H1 (cell line): ENCODE measurements at regions not wholly inside any gene's neighbourhood (a gene's known extent, or its start where the extent isn't known, plus 50 kb on each side); places are given as distances from the start of the nearest gene placed in this dataset.

ENCODE experiments used
- RAD21 ChIP-seq, 2 experiments: IDR thresholded peaks in 1 of 2; conservative IDR thresholded peaks in 1 of 2; 2 replicates each; pipeline ENCODE4 v1.6.1; 2011; ENCODE audit warnings: low read depth in 2 of 2, low read length in 2 of 2, improper control_type of control experiment in 1 of 2, inconsistent platforms in 1 of 2, mild to moderate bottlenecking in 1 of 2, moderate library complexity in 1 of 2
- SIRT6 ChIP-seq: IDR thresholded peaks from one replicate; pipeline ENCODE4 v1.7.1; 2012; ENCODE audit warnings: low read length, inconsistent platforms
- SP2 ChIP-seq: IDR thresholded peaks from 2 replicates; pipeline ENCODE4 v1.6.1; 2012; ENCODE audit warnings: mild to moderate bottlenecking, low read length, inconsistent platforms
- SRF ChIP-seq: IDR thresholded peaks from 2 replicates; pipeline ENCODE4 v1.6.1; 2011; ENCODE audit warnings: mild to moderate bottlenecking, low read depth, low read length, moderate library complexity
- SUZ12 ChIP-seq: fragments of 200-600 bp; sonication (generic); IDR thresholded peaks from 2 replicates; pipeline ENCODE4 v1.6.1; 2012; ENCODE audit warnings: mild to moderate bottlenecking, inconsistent platforms, low read length, moderate library complexity, mixed read lengths
- TEAD4 ChIP-seq: IDR thresholded peaks from 2 replicates; pipeline ENCODE4 v1.6.1; 2012; ENCODE audit warnings: low read depth, low read length, inconsistent platforms, mixed read lengths
- TF ChIP-seq, protein P1 (sequence below): fragments of 300-600 bp; sonication (generic); IDR thresholded peaks from 2 replicates; pipeline ENCODE4 v1.7.1; 2012; ENCODE audit warnings: low read length, moderate library complexity, mild to moderate bottlenecking, inconsistent platforms; ENCODE audit not compliant: insufficient replicate concordance

DNA sequence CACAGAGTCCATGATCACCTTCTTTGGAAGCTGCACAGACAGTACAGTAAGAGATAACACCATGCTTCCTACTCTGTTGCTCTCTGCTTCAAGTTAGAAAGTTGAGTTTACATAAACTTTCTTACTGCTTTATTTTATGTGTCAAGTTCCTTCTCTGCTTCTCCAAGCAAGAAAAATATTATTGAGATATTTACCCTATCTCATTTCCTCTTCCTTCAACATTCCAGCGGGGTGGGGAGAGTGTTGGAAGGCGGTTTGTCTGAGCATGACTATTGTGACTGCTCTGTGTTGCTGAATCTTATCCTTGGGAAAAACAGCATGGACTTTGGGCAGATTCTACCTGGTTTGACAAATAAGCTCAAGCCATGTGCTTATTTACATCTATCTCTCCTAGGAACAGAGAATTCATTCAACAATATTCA lies 66.9 kb upstream of the EPB41L4A start (continued):
- TF ChIP-seq, protein P1, sequence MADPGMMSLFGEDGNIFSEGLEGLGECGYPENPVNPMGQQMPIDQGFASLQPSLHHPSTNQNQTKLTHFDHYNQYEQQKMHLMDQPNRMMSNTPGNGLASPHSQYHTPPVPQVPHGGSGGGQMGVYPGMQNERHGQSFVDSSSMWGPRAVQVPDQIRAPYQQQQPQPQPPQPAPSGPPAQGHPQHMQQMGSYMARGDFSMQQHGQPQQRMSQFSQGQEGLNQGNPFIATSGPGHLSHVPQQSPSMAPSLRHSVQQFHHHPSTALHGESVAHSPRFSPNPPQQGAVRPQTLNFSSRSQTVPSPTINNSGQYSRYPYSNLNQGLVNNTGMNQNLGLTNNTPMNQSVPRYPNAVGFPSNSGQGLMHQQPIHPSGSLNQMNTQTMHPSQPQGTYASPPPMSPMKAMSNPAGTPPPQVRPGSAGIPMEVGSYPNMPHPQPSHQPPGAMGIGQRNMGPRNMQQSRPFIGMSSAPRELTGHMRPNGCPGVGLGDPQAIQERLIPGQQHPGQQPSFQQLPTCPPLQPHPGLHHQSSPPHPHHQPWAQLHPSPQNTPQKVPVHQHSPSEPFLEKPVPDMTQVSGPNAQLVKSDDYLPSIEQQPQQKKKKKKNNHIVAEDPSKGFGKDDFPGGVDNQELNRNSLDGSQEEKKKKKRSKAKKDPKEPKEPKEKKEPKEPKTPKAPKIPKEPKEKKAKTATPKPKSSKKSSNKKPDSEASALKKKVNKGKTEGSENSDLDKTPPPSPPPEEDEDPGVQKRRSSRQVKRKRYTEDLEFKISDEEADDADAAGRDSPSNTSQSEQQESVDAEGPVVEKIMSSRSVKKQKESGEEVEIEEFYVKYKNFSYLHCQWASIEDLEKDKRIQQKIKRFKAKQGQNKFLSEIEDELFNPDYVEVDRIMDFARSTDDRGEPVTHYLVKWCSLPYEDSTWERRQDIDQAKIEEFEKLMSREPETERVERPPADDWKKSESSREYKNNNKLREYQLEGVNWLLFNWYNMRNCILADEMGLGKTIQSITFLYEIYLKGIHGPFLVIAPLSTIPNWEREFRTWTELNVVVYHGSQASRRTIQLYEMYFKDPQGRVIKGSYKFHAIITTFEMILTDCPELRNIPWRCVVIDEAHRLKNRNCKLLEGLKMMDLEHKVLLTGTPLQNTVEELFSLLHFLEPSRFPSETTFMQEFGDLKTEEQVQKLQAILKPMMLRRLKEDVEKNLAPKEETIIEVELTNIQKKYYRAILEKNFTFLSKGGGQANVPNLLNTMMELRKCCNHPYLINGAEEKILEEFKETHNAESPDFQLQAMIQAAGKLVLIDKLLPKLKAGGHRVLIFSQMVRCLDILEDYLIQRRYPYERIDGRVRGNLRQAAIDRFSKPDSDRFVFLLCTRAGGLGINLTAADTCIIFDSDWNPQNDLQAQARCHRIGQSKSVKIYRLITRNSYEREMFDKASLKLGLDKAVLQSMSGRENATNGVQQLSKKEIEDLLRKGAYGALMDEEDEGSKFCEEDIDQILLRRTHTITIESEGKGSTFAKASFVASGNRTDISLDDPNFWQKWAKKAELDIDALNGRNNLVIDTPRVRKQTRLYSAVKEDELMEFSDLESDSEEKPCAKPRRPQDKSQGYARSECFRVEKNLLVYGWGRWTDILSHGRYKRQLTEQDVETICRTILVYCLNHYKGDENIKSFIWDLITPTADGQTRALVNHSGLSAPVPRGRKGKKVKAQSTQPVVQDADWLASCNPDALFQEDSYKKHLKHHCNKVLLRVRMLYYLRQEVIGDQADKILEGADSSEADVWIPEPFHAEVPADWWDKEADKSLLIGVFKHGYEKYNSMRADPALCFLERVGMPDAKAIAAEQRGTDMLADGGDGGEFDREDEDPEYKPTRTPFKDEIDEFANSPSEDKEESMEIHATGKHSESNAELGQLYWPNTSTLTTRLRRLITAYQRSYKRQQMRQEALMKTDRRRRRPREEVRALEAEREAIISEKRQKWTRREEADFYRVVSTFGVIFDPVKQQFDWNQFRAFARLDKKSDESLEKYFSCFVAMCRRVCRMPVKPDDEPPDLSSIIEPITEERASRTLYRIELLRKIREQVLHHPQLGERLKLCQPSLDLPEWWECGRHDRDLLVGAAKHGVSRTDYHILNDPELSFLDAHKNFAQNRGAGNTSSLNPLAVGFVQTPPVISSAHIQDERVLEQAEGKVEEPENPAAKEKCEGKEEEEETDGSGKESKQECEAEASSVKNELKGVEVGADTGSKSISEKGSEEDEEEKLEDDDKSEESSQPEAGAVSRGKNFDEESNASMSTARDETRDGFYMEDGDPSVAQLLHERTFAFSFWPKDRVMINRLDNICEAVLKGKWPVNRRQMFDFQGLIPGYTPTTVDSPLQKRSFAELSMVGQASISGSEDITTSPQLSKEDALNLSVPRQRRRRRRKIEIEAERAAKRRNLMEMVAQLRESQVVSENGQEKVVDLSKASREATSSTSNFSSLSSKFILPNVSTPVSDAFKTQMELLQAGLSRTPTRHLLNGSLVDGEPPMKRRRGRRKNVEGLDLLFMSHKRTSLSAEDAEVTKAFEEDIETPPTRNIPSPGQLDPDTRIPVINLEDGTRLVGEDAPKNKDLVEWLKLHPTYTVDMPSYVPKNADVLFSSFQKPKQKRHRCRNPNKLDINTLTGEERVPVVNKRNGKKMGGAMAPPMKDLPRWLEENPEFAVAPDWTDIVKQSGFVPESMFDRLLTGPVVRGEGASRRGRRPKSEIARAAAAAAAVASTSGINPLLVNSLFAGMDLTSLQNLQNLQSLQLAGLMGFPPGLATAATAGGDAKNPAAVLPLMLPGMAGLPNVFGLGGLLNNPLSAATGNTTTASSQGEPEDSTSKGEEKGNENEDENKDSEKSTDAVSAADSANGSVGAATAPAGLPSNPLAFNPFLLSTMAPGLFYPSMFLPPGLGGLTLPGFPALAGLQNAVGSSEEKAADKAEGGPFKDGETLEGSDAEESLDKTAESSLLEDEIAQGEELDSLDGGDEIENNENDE = no peak
- no peak for TF ChIP-seq SUZ12
- no peak for TF ChIP-seq SP2
- no peak for TF ChIP-seq SIRT6
- no peak for TF ChIP-seq RAD21 (IDR thresholded peaks at IDR 0.05 in 1 of 2, conservative IDR thresholded peaks at IDR 0.05 in 1 of 2; ENCODE audit: low read depth in 2 of 2, low read length in 2 of 2)
- no peak for TF ChIP-seq SRF
- no peak for TF ChIP-seq TEAD4
